ENCODE measurements at regions not wholly inside any gene's neighbourhood (a gene's known extent, or its start where the extent isn't known, plus 50 kb on each side); places are given as distances from the start of the nearest gene placed in this dataset.

- intact Hi-C loops (cut with DNase I; ENCODE audit: low total_unique reads) = no loop called here
- no peaks in the 10 kb centered on the region for H3K36me3 ChIP-seq
- H3K4me1 ChIP-seq = no peaks in the 10 kb centered on the region
- no peaks in the 10 kb centered on the region for H3K9me3 ChIP-seq
- H3K27ac ChIP-seq = no peak overlapping the region
- no peaks in the 10 kb centered on the region for H3K27me3 ChIP-seq
- TF ChIP-seq POLR2AphosphoS5 (IDR thresholded peaks at IDR 0.05) = no peak
- no peak for TF ChIP-seq POLR2A (IDR thresholded peaks at IDR 0.05)
- TF ChIP-seq CTCF (IDR thresholded peaks at IDR 0.05) = no peak
- DNase-seq (ENCODE audit: low spot score in 2 of 2) = no peak
- H3K4me3 ChIP-seq = no peak overlapping the region
These were observed 71.8 kb upstream of the SAMSN1 start for GRCh38 chr21:14617871-14618270.

GRCh38 chr21:14617040-14617393, 70.9 kb upstream of the SAMSN1 start:
- Histone ChIP-seq H3K4me1 (no peaks in the 10 kb centered on the region), H3K27me3 (no peaks in the 10 kb centered on the region), H3K4me3 (no peak overlapping the region), H3K9me3 (no peaks in the 10 kb centered on the region), H3K27ac (no peak overlapping the region), H3K36me3 (no peaks in the 10 kb centered on the region)
- DNase-seq (ENCODE audit: low spot score in 2 of 2) = no peak
- intact Hi-C loops (cut with DNase I; ENCODE audit: low total_unique reads) = no loop called here
- TF ChIP-seq POLR2AphosphoS5 (IDR thresholded peaks at IDR 0.05) = no peak
- no peak for TF ChIP-seq POLR2A (IDR thresholded peaks at IDR 0.05)
- TF ChIP-seq CTCF (IDR thresholded peaks at IDR 0.05) = no peak

GRCh38 chr21:14616380-14617039, 70.4 kb upstream of the SAMSN1 start:
- no peaks in the 10 kb centered on the region for H3K27me3 ChIP-seq
- H3K36me3 ChIP-seq = no peaks in the 10 kb centered on the region
- no peak for DNase-seq (ENCODE audit: low spot score in 2 of 2)
- no peak overlapping the region for H3K4me3 ChIP-seq
- no peak overlapping the region for H3K27ac ChIP-seq
- intact Hi-C loops (cut with DNase I; ENCODE audit: low total_unique reads) = no loop called here
- TF ChIP-seq POLR2AphosphoS5 (IDR thresholded peaks at IDR 0.05) = no peak
- TF ChIP-seq POLR2A (IDR thresholded peaks at IDR 0.05) = no peak
- TF ChIP-seq CTCF (IDR thresholded peaks at IDR 0.05) = no peak
- no peaks in the 10 kb centered on the region for H3K4me1 ChIP-seq
- H3K9me3 ChIP-seq = no peaks in the 10 kb centered on the region

GRCh38 chr21:14615359-14615974, 69.4 kb upstream of the SAMSN1 start:
- no peaks in the 10 kb centered on the region for H3K4me1 ChIP-seq
- no peak overlapping the region for H3K4me3 ChIP-seq
- no peaks in the 10 kb centered on the region for H3K27me3 ChIP-seq
- H3K27ac ChIP-seq = no peak overlapping the region
- no peak for DNase-seq (ENCODE audit: low spot score in 2 of 2)
- TF ChIP-seq POLR2AphosphoS5 (IDR thresholded peaks at IDR 0.05) = no peak
- no peak for TF ChIP-seq POLR2A (IDR thresholded peaks at IDR 0.05)
- no peak for TF ChIP-seq CTCF (IDR thresholded peaks at IDR 0.05)
- intact Hi-C loops (cut with DNase I; ENCODE audit: low total_unique reads) = no loop called here
- H3K36me3 ChIP-seq = no peaks in the 10 kb centered on the region
- H3K9me3 ChIP-seq = no peaks in the 10 kb centered on the region

- intact Hi-C loops (cut with DNase I; ENCODE audit: low total_unique reads) = no loop called here
- H3K27ac ChIP-seq = no peak overlapping the region
- no peaks in the 10 kb centered on the region for H3K4me1 ChIP-seq
- H3K4me3 ChIP-seq = no peak overlapping the region
- no peak for DNase-seq (ENCODE audit: low spot score in 2 of 2)
- H3K9me3 ChIP-seq = no peaks in the 10 kb centered on the region
- TF ChIP-seq CTCF (IDR thresholded peaks at IDR 0.05) (no peak), POLR2A (IDR thresholded peaks at IDR 0.05) (no peak), POLR2AphosphoS5 (IDR thresholded peaks at IDR 0.05) (no peak)
- no peaks in the 10 kb centered on the region for H3K27me3 ChIP-seq
- no peaks in the 10 kb centered on the region for H3K36me3 ChIP-seq
These were observed 68.2 kb upstream of the SAMSN1 start for GRCh38 chr21:14614287-14614686.
